OCI-LY1 (cell line): ENCODE measurements at regions not wholly inside any gene's neighbourhood (a gene's known extent, or its start where the extent isn't known, plus 50 kb on each side); places are given as distances from the start of the nearest gene placed in this dataset.

ENCODE experiments used
- EZH2 ChIP-seq: fragments of 200-600 bp; sonication (generic), shearing (Covaris generic); IDR thresholded peaks from 2 replicates; pipeline ENCODE4 v1.8.0; 2017; ENCODE audit warnings: borderline replicate concordance, mixed run types, mild to moderate bottlenecking, antibody characterized with exemption, low read length, moderate library complexity, mixed read lengths
- TF ChIP-seq, protein P1 (sequence below): fragments of 200-600 bp; sonication (generic), shearing (Covaris generic); IDR thresholded peaks from 2 replicates; pipeline ENCODE4 v1.5.1; 2017; ENCODE audit warnings: mild to moderate bottlenecking, antibody characterized with exemption, low read length, moderate library complexity, mixed read lengths

GRCh38 chr3:99119385-99119784, 217.9 kb upstream of the DCBLD2 start:
- TF ChIP-seq, protein P1, sequence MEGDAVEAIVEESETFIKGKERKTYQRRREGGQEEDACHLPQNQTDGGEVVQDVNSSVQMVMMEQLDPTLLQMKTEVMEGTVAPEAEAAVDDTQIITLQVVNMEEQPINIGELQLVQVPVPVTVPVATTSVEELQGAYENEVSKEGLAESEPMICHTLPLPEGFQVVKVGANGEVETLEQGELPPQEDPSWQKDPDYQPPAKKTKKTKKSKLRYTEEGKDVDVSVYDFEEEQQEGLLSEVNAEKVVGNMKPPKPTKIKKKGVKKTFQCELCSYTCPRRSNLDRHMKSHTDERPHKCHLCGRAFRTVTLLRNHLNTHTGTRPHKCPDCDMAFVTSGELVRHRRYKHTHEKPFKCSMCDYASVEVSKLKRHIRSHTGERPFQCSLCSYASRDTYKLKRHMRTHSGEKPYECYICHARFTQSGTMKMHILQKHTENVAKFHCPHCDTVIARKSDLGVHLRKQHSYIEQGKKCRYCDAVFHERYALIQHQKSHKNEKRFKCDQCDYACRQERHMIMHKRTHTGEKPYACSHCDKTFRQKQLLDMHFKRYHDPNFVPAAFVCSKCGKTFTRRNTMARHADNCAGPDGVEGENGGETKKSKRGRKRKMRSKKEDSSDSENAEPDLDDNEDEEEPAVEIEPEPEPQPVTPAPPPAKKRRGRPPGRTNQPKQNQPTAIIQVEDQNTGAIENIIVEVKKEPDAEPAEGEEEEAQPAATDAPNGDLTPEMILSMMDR, result no peak
- no peak for TF ChIP-seq EZH2
